MCF 10A (cell line): ENCODE measurements at regions not wholly inside any gene's neighbourhood (a gene's known extent, or its start where the extent isn't known, plus 50 kb on each side); places are given as distances from the start of the nearest gene placed in this dataset.

ENCODE experiments used
- BruUV-seq: library from RNA; stranded (reverse); fragments of 400-500 nt; replicated peaks from 2 replicates; lab custom pipeline; 2021; lab: Mats Ljungman, UMichigan
- CTCF ChIA-PET: fragments of 300-600 bp; sonication (Branson Sonifier 250); formaldehyde crosslinking; extraction: SDS; loops from one replicate; lab custom pipeline; 2021; ENCODE audit warnings: antibody characterized with exemption, inconsistent platforms; lab: Yijun Ruan, JAX
- POLR2A ChIA-PET: fragments of 300-600, 350-650 bp; sonication (Branson Sonifier 250); formaldehyde crosslinking; extraction: SDS; loops from one replicate; lab custom pipeline; 2020; ENCODE audit warnings: antibody characterized with exemption, inconsistent platforms; lab: Yijun Ruan, JAX
- DNase-seq: peaks from one replicate; pipeline ENCODE4 v3.0.0-alpha.2; 2018; ENCODE audit not compliant: unreplicated experiment
- H3K27ac Mint-ChIP-seq: one replicate; pipeline ENCODE4 v1.8.0; 2022; ENCODE audit warnings: mild to moderate bottlenecking, low read depth, mixed read lengths; ENCODE audit not compliant: unreplicated experiment
- H3K27me3 Mint-ChIP-seq: one replicate; pipeline ENCODE4 v1.8.0; 2022; ENCODE audit warnings: mixed read lengths; ENCODE audit not compliant: insufficient read depth, unreplicated experiment
- H3K36me3 Mint-ChIP-seq: one replicate; pipeline ENCODE4 v1.8.0; 2022; ENCODE audit warnings: mild to moderate bottlenecking, moderate library complexity, mixed read lengths; ENCODE audit not compliant: insufficient read depth, unreplicated experiment
- H3K4me1 Mint-ChIP-seq: one replicate; pipeline ENCODE4 v1.8.0; 2022; ENCODE audit warnings: mixed read lengths; ENCODE audit not compliant: insufficient read depth, unreplicated experiment
- H3K4me3 Mint-ChIP-seq: one replicate; pipeline ENCODE4 v1.8.0; 2022; ENCODE audit warnings: mild to moderate bottlenecking, moderate library complexity, mixed read lengths; ENCODE audit not compliant: unreplicated experiment
- H3K9me3 Mint-ChIP-seq: one replicate; pipeline ENCODE4 v1.8.0; 2022; ENCODE audit warnings: mixed read lengths; ENCODE audit not compliant: unreplicated experiment
- CTCF ChIP-seq: fragments of 200-600 bp; IDR thresholded peaks from one replicate; pipeline ENCODE4 v1.8.0; 2022; ENCODE audit warnings: antibody characterized with exemption, mild to moderate bottlenecking; ENCODE audit not compliant: unreplicated experiment
- intact Hi-C: fragments of 100-400 bp; cut with micrococcal nuclease; formaldehyde crosslinking; loops from 2 replicates; pipeline ENCODE4 v1.14.1; 2022

DNA sequence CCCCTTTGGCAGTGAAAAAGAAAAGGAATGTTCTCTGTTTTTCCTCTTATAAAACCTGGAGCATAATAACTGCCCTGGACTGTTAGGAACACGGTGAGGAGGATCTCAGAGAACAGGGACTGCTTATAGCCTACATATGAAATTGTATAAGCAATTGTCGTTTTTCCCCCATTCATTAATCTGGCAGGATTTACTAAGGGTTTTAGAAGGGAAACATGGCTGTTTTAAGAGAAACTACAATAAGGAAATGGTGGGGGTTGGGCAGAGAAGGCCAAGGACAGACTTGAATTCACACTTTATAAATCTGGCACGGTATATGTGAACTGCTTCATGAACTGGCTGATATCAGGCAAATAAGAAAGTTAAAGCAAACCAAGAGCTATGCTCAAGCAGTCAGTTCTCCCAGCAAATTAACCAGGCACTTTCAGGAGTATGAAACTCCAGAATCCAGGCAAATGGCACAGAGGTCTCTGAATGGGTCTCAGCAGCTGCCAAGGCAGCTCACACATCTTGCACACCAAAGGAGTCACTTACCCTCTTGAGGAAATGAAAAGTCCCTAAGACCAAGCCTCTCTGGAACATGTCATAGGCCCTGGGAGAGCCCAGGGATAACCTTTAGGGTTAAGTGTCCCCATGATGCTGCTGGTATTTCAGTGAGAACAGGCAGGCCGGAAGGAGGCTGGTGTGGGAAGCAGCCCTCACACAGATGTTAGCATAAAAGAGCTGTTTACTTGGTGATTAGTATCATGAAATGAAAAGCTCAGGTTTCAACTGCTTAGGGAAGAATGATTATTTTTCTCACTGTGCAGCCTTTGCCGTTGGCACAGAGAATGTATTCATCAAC, 260.5 kb upstream of the MARCKS start:
- BruUV-seq = no TSS peak
- intact Hi-C loops = no loop called here
- Mint-ChIP-seq H3K27ac (no peak overlapping the region), H3K9me3 (no peaks in the 10 kb centered on the region), H3K36me3 (no peaks in the 10 kb centered on the region), H3K4me3 (no peak overlapping the region), H3K4me1 (no peaks in the 10 kb centered on the region), H3K27me3 (no peaks in the 10 kb centered on the region)
- DNase-seq = no peak
- TF ChIP-seq CTCF = no peak
- ChIA-PET POLR2A (interaction anchor here (1.1 kb wide), 1 partner anchor 263 kb away, joined by 3 read pairs; no protein-coding TSS in a partner anchor), CTCF (interaction anchor here (0.8 to 1.3 kb wide), 3 partner anchors 15 to 181 kb away, joined by 3 to 4 read pairs (median 3); no protein-coding TSS in a partner anchor)

DNA sequence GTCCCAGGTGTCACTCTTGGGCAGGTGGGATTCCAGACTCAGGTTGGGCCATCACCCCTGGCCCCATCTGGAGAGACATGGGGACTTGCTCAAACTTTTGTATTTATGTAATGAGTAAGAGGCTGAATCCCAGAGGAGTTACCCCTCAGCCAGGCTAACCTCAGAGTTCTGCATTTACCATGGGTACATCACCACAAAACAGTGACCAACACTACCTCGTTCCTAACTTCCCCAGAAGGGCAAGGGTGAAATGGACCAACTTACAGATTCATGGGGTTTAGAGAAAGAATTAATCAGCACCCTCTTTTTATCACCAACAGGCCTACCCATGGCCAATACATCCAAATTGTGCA, 259.9 kb upstream of the MARCKS start:
- H3K27ac Mint-ChIP-seq = no peak overlapping the region
- TF ChIP-seq CTCF = no peak
- intact Hi-C loops = no loop called here
- DNase-seq = no peak
- POLR2A ChIA-PET = interaction anchor here (1.1 kb wide), 1 partner anchor 262 kb away, joined by 3 read pairs; no protein-coding TSS in a partner anchor
- H3K27me3 Mint-ChIP-seq = no peaks in the 10 kb centered on the region
- no peak overlapping the region for H3K4me3 Mint-ChIP-seq
- no peaks in the 10 kb centered on the region for H3K9me3 Mint-ChIP-seq
- BruUV-seq = no TSS peak
- H3K36me3 Mint-ChIP-seq = no peaks in the 10 kb centered on the region
- no peaks in the 10 kb centered on the region for H3K4me1 Mint-ChIP-seq
- CTCF ChIA-PET = no interaction called here

DNA sequence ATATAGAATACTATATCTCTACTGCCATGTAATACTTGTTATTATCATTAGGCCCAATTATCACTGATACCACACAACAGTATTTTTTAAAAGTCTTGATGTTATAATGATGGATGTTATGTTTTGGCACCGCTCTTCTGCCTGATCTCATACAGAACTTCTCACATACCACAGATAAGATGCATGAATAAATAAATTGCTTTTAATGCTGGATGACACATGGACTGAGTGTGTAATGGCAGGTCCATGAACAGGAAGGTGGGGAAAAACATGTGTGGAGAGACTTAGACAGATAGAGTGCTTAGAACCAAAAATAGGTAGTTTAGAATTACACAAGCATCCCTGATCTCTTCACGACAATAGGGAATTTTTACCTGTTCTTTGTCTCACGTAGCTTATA, 258.4 kb upstream of the MARCKS start:
- Mint-ChIP-seq H3K27me3 (no peaks in the 10 kb centered on the region), H3K4me3 (no peak overlapping the region), H3K36me3 (no peaks in the 10 kb centered on the region), H3K4me1 (no peaks in the 10 kb centered on the region), H3K27ac (no peak overlapping the region), H3K9me3 (no peaks in the 10 kb centered on the region)
- no peak for TF ChIP-seq CTCF
- CTCF ChIA-PET = interaction anchor here (0.6 kb wide), 1 partner anchor 231 kb away, joined by 4 read pairs; no protein-coding TSS in a partner anchor
- no TSS peak for BruUV-seq
- intact Hi-C loops = no loop called here
- POLR2A ChIA-PET = no interaction called here
- no peak for DNase-seq

DNA sequence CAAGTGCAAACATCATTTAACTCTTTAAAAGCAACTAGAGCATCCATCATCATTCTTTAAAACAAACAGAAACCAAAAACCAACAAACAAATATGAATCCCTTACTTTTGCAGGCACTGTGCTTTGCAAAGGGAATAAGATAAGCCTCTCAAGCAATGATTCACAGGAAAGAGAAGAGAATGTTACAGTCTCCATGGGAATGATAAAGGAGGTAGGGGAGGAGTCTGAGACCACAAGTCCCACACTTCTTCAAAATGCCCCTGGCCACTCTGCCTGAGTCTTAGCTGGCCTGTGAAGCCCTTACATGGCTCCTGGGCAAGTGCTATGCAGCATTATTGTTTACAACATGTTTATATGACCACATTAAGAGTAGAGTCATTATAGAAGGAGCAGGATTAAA, 257.7 kb upstream of the MARCKS start:
- POLR2A ChIA-PET = no interaction called here
- Mint-ChIP-seq H3K4me1 (no peaks in the 10 kb centered on the region), H3K27ac (no peak overlapping the region), H3K9me3 (no peaks in the 10 kb centered on the region), H3K27me3 (no peaks in the 10 kb centered on the region), H3K4me3 (no peak overlapping the region), H3K36me3 (no peaks in the 10 kb centered on the region)
- CTCF ChIA-PET = no interaction called here
- no TSS peak for BruUV-seq
- no peak for TF ChIP-seq CTCF
- intact Hi-C loops = no loop called here
- no peak for DNase-seq
